Upper lobe of left lung (tissue), 6 donors: ENCODE measurements at regions not wholly inside any gene's neighbourhood (a gene's known extent, or its start where the extent isn't known, plus 50 kb on each side); places are given as distances from the start of the nearest gene placed in this dataset.
"Not testable (repeated sequence)": the region's sequence is repeated elsewhere in the genome, so short reads cannot be mapped to it uniquely, and the experiment has no call there.

Experiments used
- ATAC-seq, 2 donors: fragments of 200-7000 bp; cut with Tn5 transposase; one replicate each; pipeline ENCODE4 v1.9.1; 2022; ENCODE audit warnings: mild to moderate bottlenecking in 2 of 2, moderate library complexity in 2 of 2; ENCODE audit not compliant: low FRiP score in 2 of 2
- DNase-seq, 2 donors: peaks; one replicate each; pipeline ENCODE4 v3.0.0-alpha.2; 2019 to 2020
- H3K27ac ChIP-seq, 4 donors: fragments of 200-600 bp; sonication (generic); one replicate each; pipeline ENCODE4 v1.5.1; 2016 to 2019
- H3K27me3 ChIP-seq, 4 donors: fragments of 200-600 bp; sonication (generic); one replicate each; pipeline ENCODE4 v1.5.1; 2017 to 2019
- H3K36me3 ChIP-seq, 4 donors: fragments of 200-600 bp; sonication (generic); one replicate each; pipeline ENCODE4 v1.5.1; 2016 to 2019
- H3K4me1 ChIP-seq, 4 donors: fragments of 200-600 bp; sonication (generic); one replicate each; pipeline ENCODE4 v1.5.1; 2018 to 2019
- H3K4me3 ChIP-seq, 4 donors: fragments of 200-600 bp; sonication (generic); one replicate each; pipeline ENCODE4 v1.5.1; 2017 to 2019; ENCODE audit warnings: mild to moderate bottlenecking in 2 of 4, moderate library complexity in 1 of 4
- H3K9me3 ChIP-seq, 4 donors: fragments of 200-600 bp; sonication (generic); one replicate each; pipeline ENCODE4 v1.5.1; 2018 to 2019
- EP300 ChIP-seq, 4 donors: sonication (generic); formaldehyde crosslinking; IDR thresholded peaks; one replicate each; pipeline ENCODE4 v1.5.1; 2017; ENCODE audit warnings: antibody characterized with exemption in 4 of 4, control low read depth in 2 of 4
- POLR2A ChIP-seq, 4 donors: fragments of 450-650 bp; IDR thresholded peaks; one replicate each; pipeline ENCODE4 v1.5.1; 2016 to 2017; ENCODE audit warnings: antibody characterized with exemption in 4 of 4, mild to moderate bottlenecking in 2 of 4
- POLR2AphosphoS5 ChIP-seq, 2 donors: sonication (generic); formaldehyde crosslinking; IDR thresholded peaks; one replicate each; pipeline ENCODE4 v1.5.1; 2017; ENCODE audit warnings: antibody characterized with exemption in 2 of 2
- WGBS, 2 donors: methylation state at CpG; one replicate each; pipeline ENCODE4 v1.1.5; 2017 to 2018; 5-methylcytosine and 5-hydroxymethylcytosine counted together
- TF ChIP-seq, protein P1 (sequence below), 6 experiments: fragments of 450-650 bp in 4 of 6; fragments of 200-600 bp in 2 of 6; sonication (generic) in 2 of 6; IDR thresholded peaks; one replicate each; pipeline ENCODE4 v1.5.1; 2016 to 2019; ENCODE audit warnings: antibody characterized with exemption in 6 of 6
- donor health status: DM: no; HTN: no; CAD: no; lungs with moderate emphysema.
- donor health status: DM: no; HTN: yes; CAD: no; lungs with severe emphysema.

DNA sequence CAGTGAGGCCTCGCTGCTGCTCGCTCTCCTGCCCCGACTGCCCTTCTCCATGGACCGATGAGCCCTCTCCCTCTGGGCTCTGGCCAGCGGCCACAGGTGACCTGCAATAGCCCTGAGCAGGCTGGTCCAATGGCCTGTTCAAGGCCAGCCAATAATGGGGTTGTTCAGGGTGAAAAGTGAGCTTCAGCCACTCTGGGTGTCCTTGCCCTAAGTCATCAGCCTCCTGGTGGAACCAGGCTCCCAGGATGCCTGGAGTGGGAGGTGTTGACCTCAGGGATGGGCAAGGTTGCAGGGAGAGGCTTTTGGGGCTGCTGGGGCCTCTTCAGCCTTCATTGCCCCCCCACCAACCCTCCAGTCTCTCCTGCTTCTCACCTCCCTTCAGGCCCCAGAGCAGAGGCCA lies 79.7 kb downstream of the RFLNA start:
- Histone ChIP-seq H3K9me3 (no peaks in the 10 kb centered on the region), H3K36me3 (peaks cover 15 to 91% (median 83%) of the 10 kb centered on the region in 4 donors), H3K27ac (no peak overlapping the region), H3K4me1 (peaks cover 22 to 27% (median 25%) of the 10 kb centered on the region in 4 donors), H3K27me3 (no peaks in the 10 kb centered on the region), H3K4me3 (no peak overlapping the region)
- no peak for TF ChIP-seq POLR2AphosphoS5 (IDR thresholded peaks at IDR 0.05)
- TF ChIP-seq, protein P1, sequence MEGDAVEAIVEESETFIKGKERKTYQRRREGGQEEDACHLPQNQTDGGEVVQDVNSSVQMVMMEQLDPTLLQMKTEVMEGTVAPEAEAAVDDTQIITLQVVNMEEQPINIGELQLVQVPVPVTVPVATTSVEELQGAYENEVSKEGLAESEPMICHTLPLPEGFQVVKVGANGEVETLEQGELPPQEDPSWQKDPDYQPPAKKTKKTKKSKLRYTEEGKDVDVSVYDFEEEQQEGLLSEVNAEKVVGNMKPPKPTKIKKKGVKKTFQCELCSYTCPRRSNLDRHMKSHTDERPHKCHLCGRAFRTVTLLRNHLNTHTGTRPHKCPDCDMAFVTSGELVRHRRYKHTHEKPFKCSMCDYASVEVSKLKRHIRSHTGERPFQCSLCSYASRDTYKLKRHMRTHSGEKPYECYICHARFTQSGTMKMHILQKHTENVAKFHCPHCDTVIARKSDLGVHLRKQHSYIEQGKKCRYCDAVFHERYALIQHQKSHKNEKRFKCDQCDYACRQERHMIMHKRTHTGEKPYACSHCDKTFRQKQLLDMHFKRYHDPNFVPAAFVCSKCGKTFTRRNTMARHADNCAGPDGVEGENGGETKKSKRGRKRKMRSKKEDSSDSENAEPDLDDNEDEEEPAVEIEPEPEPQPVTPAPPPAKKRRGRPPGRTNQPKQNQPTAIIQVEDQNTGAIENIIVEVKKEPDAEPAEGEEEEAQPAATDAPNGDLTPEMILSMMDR (IDR thresholded peaks at IDR 0.05): no peak
- TF ChIP-seq EP300 (IDR thresholded peaks at IDR 0.05): no peak
- no peak for TF ChIP-seq POLR2A (IDR thresholded peaks at IDR 0.05)
- DNase-seq (no peak), ATAC-seq (no peak)
- WGBS, 2 donors: 72 to 98% methylated on average over 3 to 5 of the region's 5 CpGs

DNA sequence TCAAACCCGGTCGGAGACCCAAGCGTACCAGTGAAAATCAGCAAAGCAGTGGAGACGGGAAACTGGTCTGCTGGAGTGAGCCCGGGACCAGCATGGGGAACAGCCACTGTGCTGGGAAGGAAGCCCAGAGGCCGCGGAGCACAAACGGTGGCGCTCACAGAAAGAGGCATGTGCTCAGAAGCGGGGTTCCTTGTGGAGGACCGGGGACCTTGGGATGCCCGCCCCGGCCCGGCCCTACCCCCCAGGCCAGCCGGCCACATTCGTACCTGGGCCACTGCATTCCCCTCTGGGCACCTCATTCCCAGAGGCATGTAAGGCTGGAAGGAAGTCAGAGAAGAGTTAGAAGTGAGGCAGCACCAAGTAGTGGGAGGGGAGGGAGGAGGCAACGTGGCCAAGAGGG lies 79.3 kb downstream of the RFLNA start:
- Histone ChIP-seq H3K36me3 (peaks cover 12 to 86% (median 79%) of the 10 kb centered on the region in 4 donors), H3K4me1 (peaks cover 21 to 27% (median 23%) of the 10 kb centered on the region in 4 donors), H3K27ac (no peak overlapping the region), H3K9me3 (no peaks in the 10 kb centered on the region), H3K4me3 (no peak overlapping the region), H3K27me3 (no peaks in the 10 kb centered on the region)
- TF ChIP-seq, protein P1 (IDR thresholded peaks at IDR 0.05): no peak
- TF ChIP-seq POLR2A (IDR thresholded peaks at IDR 0.05): no peak
- TF ChIP-seq EP300 (IDR thresholded peaks at IDR 0.05): no peak
- TF ChIP-seq POLR2AphosphoS5 (IDR thresholded peaks at IDR 0.05): no peak
- ATAC-seq: no peak
- 96 to 97% methylated on average over 11 to 17 of the region's 17 CpGs for WGBS, 2 donors
- DNase-seq: peak in 1 of 2 donors; percentile 73

DNA sequence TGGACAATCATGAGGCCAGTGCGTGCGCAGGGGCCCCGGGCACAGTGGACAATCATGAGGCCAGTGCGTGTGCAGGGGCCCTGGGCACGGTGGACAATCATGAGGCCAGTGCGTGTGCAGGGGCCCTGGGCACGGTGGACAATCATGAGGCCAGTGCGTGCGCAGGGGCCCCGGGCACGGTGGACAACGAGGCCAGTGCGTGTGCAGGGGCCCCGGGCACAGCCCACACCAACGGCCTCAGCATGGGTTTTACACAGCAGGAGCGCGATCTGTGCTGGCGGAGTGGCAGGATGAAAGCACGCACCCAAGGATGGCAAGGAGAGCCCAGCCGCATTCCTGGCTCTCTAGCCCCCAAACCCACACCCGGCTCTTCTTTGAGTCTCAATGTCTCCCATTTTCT lies 78.8 kb downstream of the RFLNA start:
- WGBS, 2 donors: 96 to 99% methylated on average over 8 to 12 of the region's 21 CpGs
- DNase-seq: peak in 1 of 2 donors; percentile 57

DNA sequence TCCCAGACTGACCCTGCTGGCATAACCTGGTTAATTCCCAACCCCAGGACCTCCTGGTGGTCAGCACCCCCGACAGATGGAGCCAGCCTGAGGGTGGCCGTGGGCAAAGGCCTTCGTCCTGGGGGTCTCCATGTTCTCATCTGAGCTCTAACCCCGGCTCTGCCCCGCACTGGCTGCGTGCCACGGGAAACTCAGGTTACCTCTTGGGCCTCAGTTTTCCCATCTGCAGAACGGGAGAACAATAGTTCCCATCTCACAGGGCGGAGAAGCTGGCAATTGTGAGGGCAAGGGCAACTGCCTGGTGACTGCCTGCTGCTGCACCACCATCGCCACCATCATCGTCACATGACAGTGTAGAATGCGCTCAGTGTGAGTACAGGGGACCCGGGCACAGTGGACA lies 77.9 kb downstream of the RFLNA start:
- no peak for TF ChIP-seq POLR2AphosphoS5 (IDR thresholded peaks at IDR 0.05)
- no peak for TF ChIP-seq EP300 (IDR thresholded peaks at IDR 0.05)
- no peak for TF ChIP-seq POLR2A (IDR thresholded peaks at IDR 0.05)
- TF ChIP-seq, protein P1 (IDR thresholded peaks at IDR 0.05): no peak

More for the DNA sequence above, 78.8 kb downstream of the RFLNA start:
- H3K36me3 ChIP-seq: peaks cover 12 to 82% (median 75%) of the 10 kb centered on the region in 4 donors
- not testable (repeated sequence) for ATAC-seq, H3K27ac ChIP-seq, H3K27me3 ChIP-seq, H3K4me3 ChIP-seq, H3K9me3 ChIP-seq
- peaks cover 21 to 27% (median 23%) of the 10 kb centered on the region in 4 donors for H3K4me1 ChIP-seq

DNA sequence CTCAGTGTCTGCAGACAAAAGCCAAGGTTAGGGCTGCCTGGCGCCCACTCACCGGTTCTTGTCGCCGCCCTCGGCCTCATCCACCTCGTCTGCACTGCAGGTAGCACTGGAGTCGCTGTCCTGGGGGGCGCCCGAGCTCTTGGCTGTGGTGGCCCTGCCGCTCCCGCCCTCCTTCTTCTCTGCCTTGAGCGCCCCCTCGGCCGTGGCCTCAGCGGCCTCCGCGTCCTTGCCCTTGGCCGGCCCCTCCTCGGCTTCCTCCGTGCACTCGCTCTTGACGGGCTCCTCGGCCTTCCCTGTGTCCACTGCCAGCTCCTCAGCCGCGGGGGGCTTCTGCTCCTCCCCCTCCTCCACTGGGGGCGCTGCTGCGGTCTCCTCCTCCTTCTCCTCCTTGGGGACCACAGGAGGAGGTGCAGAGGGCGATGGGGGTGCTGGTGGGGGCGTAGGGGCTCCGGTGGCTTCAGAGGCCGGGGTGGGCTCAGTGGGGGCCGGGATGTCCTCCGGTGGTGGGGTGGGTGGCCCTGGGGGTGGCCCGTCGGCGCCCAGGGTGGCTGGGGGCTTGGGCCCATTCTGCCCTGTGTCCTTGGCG lies 77.2 kb downstream of the RFLNA start:
- Histone ChIP-seq H3K27me3 (no peaks in the 10 kb centered on the region), H3K4me3 (no peak overlapping the region), H3K27ac (peak overlapping the region in 1 of 4 donors; percentile 87), H3K36me3 (peaks cover 12 to 75% (median 61%) of the 10 kb centered on the region in 4 donors), H3K4me1 (peaks cover 35 to 39% (median 37%) of the 10 kb centered on the region in 4 donors), H3K9me3 (no peaks in the 10 kb centered on the region)
- 92 to 97% methylated on average over 33 to 35 of the region's 37 CpGs for WGBS, 2 donors
- TF ChIP-seq EP300 (IDR thresholded peaks at IDR 0.05) (no peak), POLR2A (IDR thresholded peaks at IDR 0.05) (no peak), POLR2AphosphoS5 (IDR thresholded peaks at IDR 0.05) (no peak)
- TF ChIP-seq, protein P1 (IDR thresholded peaks at IDR 0.05): no peak
- DNase-seq (peak in 1 of 2 donors; percentile 70), ATAC-seq (no peak)

More for the DNA sequence above, 77.9 kb downstream of the RFLNA start:
- H3K4me1 ChIP-seq: peaks cover 27 to 31% (median 29%) of the 10 kb centered on the region in 4 donors
- H3K27me3 ChIP-seq: no peaks in the 10 kb centered on the region
- DNase-seq (peak in 1 of 2 donors; percentile 64), ATAC-seq (no peak)
- peaks cover 12 to 77% (median 67%) of the 10 kb centered on the region in 4 donors for H3K36me3 ChIP-seq
- WGBS, 2 donors: 95% methylated on average over 13 of the region's 13 CpGs; no CpG with 5 or more reads in 1 of the 2 donors
- no peaks in the 10 kb centered on the region for H3K9me3 ChIP-seq
- no peak overlapping the region for H3K4me3 ChIP-seq
- H3K27ac ChIP-seq: no peak overlapping the region
